Stimulated activated memory B cell treated with anti-CD40 and anti-IgM and Interleukin-4, amounts not matched to agents 10 μg/mL and 1 μg/mL and 100 μg/mL, for 72 hours (primary cell): ENCODE measurements at regions not wholly inside any gene's neighbourhood (a gene's known extent, or its start where the extent isn't known, plus 50 kb on each side); places are given as distances from the start of the nearest gene placed in this dataset.

Source experiments
- ATAC-seq: fragments of 150-1000 bp; cut with Tn5 transposase; 2 replicates; pipeline ENCODE4 v1.10.0; 2021
- H3K27ac Mint-ChIP-seq: one replicate; pipeline ENCODE4 v1.8.0; 2022; ENCODE audit warnings: mild to moderate bottlenecking, mixed read lengths
- H3K27me3 Mint-ChIP-seq: one replicate; pipeline ENCODE4 v1.8.0; 2022; ENCODE audit warnings: mixed read lengths
- H3K36me3 Mint-ChIP-seq: one replicate; pipeline ENCODE4 v1.8.0; 2022; ENCODE audit warnings: mixed read lengths
- H3K4me1 Mint-ChIP-seq: one replicate; pipeline ENCODE4 v1.8.0; 2022; ENCODE audit warnings: mixed read lengths
- H3K4me3 Mint-ChIP-seq: one replicate; pipeline ENCODE4 v1.8.0; 2022; ENCODE audit warnings: mild to moderate bottlenecking, moderate library complexity, mixed read lengths
- H3K9me3 Mint-ChIP-seq: one replicate; pipeline ENCODE4 v1.8.0; 2022; ENCODE audit warnings: mixed read lengths

GRCh38 chr18:72107647-72108383 lies 436.3 kb downstream of the CBLN2 start:
- no peak for ATAC-seq
- Mint-ChIP-seq H3K27me3 (no peaks in the 10 kb centered on the region), H3K4me3 (no peak overlapping the region), H3K27ac (no peak overlapping the region), H3K9me3 (no peaks in the 10 kb centered on the region), H3K36me3 (no peaks in the 10 kb centered on the region), H3K4me1 (peaks cover 7% of the 10 kb centered on the region)

- no peak for ATAC-seq
- Mint-ChIP-seq H3K4me3 (no peak overlapping the region), H3K36me3 (no peaks in the 10 kb centered on the region), H3K27me3 (no peaks in the 10 kb centered on the region), H3K9me3 (no peaks in the 10 kb centered on the region), H3K4me1 (peaks cover 7% of the 10 kb centered on the region), H3K27ac (no peak overlapping the region)
These were observed 439.3 kb downstream of the CBLN2 start for GRCh38 chr18:72104851-72105250.

GRCh38 chr18:72102412-72102811 lies 441.7 kb downstream of the CBLN2 start:
- ATAC-seq = no peak
- H3K27me3 Mint-ChIP-seq = no peaks in the 10 kb centered on the region
- no peaks in the 10 kb centered on the region for H3K36me3 Mint-ChIP-seq
- H3K9me3 Mint-ChIP-seq = peaks cover 3% of the 10 kb centered on the region
- no peaks in the 10 kb centered on the region for H3K4me1 Mint-ChIP-seq
- H3K27ac Mint-ChIP-seq = no peak overlapping the region
- no peak overlapping the region for H3K4me3 Mint-ChIP-seq

- no peak overlapping the region for H3K4me3 Mint-ChIP-seq
- H3K4me1 Mint-ChIP-seq = no peaks in the 10 kb centered on the region
- H3K27me3 Mint-ChIP-seq = no peaks in the 10 kb centered on the region
- peaks cover 3% of the 10 kb centered on the region for H3K9me3 Mint-ChIP-seq
- no peaks in the 10 kb centered on the region for H3K36me3 Mint-ChIP-seq
- ATAC-seq = no peak
- no peak overlapping the region for H3K27ac Mint-ChIP-seq
These were observed 443.6 kb downstream of the CBLN2 start for GRCh38 chr18:72100465-72101004.

- ATAC-seq = peak; percentile 80
- Mint-ChIP-seq H3K9me3 (no peaks in the 10 kb centered on the region), H3K36me3 (no peaks in the 10 kb centered on the region), H3K27ac (peak overlapping the region; percentile 52), H3K4me3 (peak overlapping the region; percentile 61), H3K4me1 (peaks cover 39% of the 10 kb centered on the region), H3K27me3 (no peaks in the 10 kb centered on the region)
These were observed 452.8 kb downstream of the CBLN2 start for GRCh38 chr18:72091369-72091768.

- Mint-ChIP-seq H3K27me3 (no peaks in the 10 kb centered on the region), H3K27ac (peak overlapping the region; percentile 64), H3K9me3 (no peaks in the 10 kb centered on the region), H3K4me3 (no peak overlapping the region), H3K4me1 (peaks cover 40% of the 10 kb centered on the region), H3K36me3 (no peaks in the 10 kb centered on the region)
- ATAC-seq = no peak
These were observed 454.7 kb downstream of the CBLN2 start for GRCh38 chr18:72089432-72089831.

- H3K27me3 Mint-ChIP-seq = no peaks in the 10 kb centered on the region
- H3K4me3 Mint-ChIP-seq = no peak overlapping the region
- no peak overlapping the region for H3K27ac Mint-ChIP-seq
- ATAC-seq = no peak
- H3K36me3 Mint-ChIP-seq = no peaks in the 10 kb centered on the region
- H3K4me1 Mint-ChIP-seq = peaks cover 36% of the 10 kb centered on the region
- no peaks in the 10 kb centered on the region for H3K9me3 Mint-ChIP-seq
These were observed 457.7 kb downstream of the CBLN2 start for GRCh38 chr18:72086421-72086820.

- Mint-ChIP-seq H3K27ac (no peak overlapping the region), H3K4me1 (no peaks in the 10 kb centered on the region), H3K9me3 (peaks cover 3% of the 10 kb centered on the region), H3K4me3 (no peak overlapping the region), H3K36me3 (no peaks in the 10 kb centered on the region), H3K27me3 (no peaks in the 10 kb centered on the region)
- ATAC-seq = no peak
These were observed 469.1 kb downstream of the CBLN2 start for GRCh38 chr18:72075040-72075439.

GRCh38 chr18:72063001-72063400 lies 481.1 kb downstream of the CBLN2 start:
- peaks cover 13% of the 10 kb centered on the region for H3K4me1 Mint-ChIP-seq
- no peaks in the 10 kb centered on the region for H3K9me3 Mint-ChIP-seq
- no peak overlapping the region for H3K27ac Mint-ChIP-seq
- H3K4me3 Mint-ChIP-seq = no peak overlapping the region
- H3K36me3 Mint-ChIP-seq = no peaks in the 10 kb centered on the region
- H3K27me3 Mint-ChIP-seq = no peaks in the 10 kb centered on the region
- ATAC-seq = no peak

- no peak overlapping the region for H3K4me3 Mint-ChIP-seq
- H3K27me3 Mint-ChIP-seq = no peaks in the 10 kb centered on the region
- no peak for ATAC-seq
- peaks cover 3% of the 10 kb centered on the region for H3K9me3 Mint-ChIP-seq
- no peaks in the 10 kb centered on the region for H3K36me3 Mint-ChIP-seq
- no peak overlapping the region for H3K27ac Mint-ChIP-seq
- H3K4me1 Mint-ChIP-seq = peaks cover 13% of the 10 kb centered on the region
These were observed 485.3 kb downstream of the CBLN2 start for GRCh38 chr18:72058851-72059250.

- Mint-ChIP-seq H3K4me3 (no peak overlapping the region), H3K36me3 (no peaks in the 10 kb centered on the region), H3K4me1 (peaks cover under 1% of the 10 kb centered on the region), H3K27me3 (no peaks in the 10 kb centered on the region), H3K27ac (no peak overlapping the region), H3K9me3 (peaks cover 3% of the 10 kb centered on the region)
- no peak for ATAC-seq
These were observed 488.0 kb downstream of the CBLN2 start for GRCh38 chr18:72056171-72056570.

- no peak for ATAC-seq
- H3K27me3 Mint-ChIP-seq = no peaks in the 10 kb centered on the region
- H3K9me3 Mint-ChIP-seq = no peaks in the 10 kb centered on the region
- H3K27ac Mint-ChIP-seq = no peak overlapping the region
- no peaks in the 10 kb centered on the region for H3K36me3 Mint-ChIP-seq
- no peak overlapping the region for H3K4me3 Mint-ChIP-seq
- H3K4me1 Mint-ChIP-seq = no peaks in the 10 kb centered on the region
These were observed 502.7 kb downstream of the CBLN2 start for GRCh38 chr18:72041313-72042032.

GRCh38 chr18:72013427-72013850 lies 530.7 kb downstream of the CBLN2 start:
- no peaks in the 10 kb centered on the region for H3K36me3 Mint-ChIP-seq

GRCh38 chr18:71998547-71999097 lies 545.5 kb downstream of the CBLN2 start:
- Mint-ChIP-seq H3K4me1 (peaks cover 5% of the 10 kb centered on the region), H3K9me3 (peaks cover 9% of the 10 kb centered on the region), H3K36me3 (no peaks in the 10 kb centered on the region), H3K27ac (no peak overlapping the region), H3K4me3 (no peak overlapping the region), H3K27me3 (no peaks in the 10 kb centered on the region)
- ATAC-seq = no peak

More at GRCh38 chr18:72013427-72013850, 530.7 kb downstream of the CBLN2 start:
- peaks cover 6% of the 10 kb centered on the region for H3K9me3 Mint-ChIP-seq
- H3K4me1 Mint-ChIP-seq = no peaks in the 10 kb centered on the region
- no peak overlapping the region for H3K4me3 Mint-ChIP-seq
- no peaks in the 10 kb centered on the region for H3K27me3 Mint-ChIP-seq
- ATAC-seq = no peak
- no peak overlapping the region for H3K27ac Mint-ChIP-seq

- Mint-ChIP-seq H3K27ac (no peak overlapping the region), H3K4me1 (peaks cover 5% of the 10 kb centered on the region), H3K27me3 (no peaks in the 10 kb centered on the region), H3K9me3 (peaks cover 9% of the 10 kb centered on the region), H3K36me3 (no peaks in the 10 kb centered on the region), H3K4me3 (no peak overlapping the region)
- ATAC-seq = no peak
These were observed 548.2 kb downstream of the CBLN2 start for GRCh38 chr18:71995904-71996465.
